Gastrocnemius medialis (tissue), 4 donors: ENCODE measurements at regions not wholly inside any gene's neighbourhood (a gene's known extent, or its start where the extent isn't known, plus 50 kb on each side); places are given as distances from the start of the nearest gene placed in this dataset.

ENCODE experiments used
- ATAC-seq, 2 donors: fragments of 150-250 bp; one replicate each; pipeline ENCODE4 v1.9.1; 2016
- DNase-seq, 2 donors: peaks; one replicate each; pipeline ENCODE4 v3.0.0-alpha.2; 2019
- H3K27ac ChIP-seq, 4 donors: fragments of 200-600 bp; sonication (generic); 1 replicate in 1 of 4; 2 replicates in 3 of 4; pipeline ENCODE4 v1.5.1; 2016 to 2018; ENCODE audit warnings: mild to moderate bottlenecking in 2 of 4, moderate library complexity in 1 of 4
- H3K27me3 ChIP-seq, 3 donors: fragments of 200-600 bp; sonication (generic) in 2 of 3; 1 replicate in 1 of 3; 2 replicates in 2 of 3; pipeline versions ENCODE4 v1.5.1 to v1.6.0; 2016 to 2019; ENCODE audit warnings: mild to moderate bottlenecking in 1 of 3, moderate library complexity in 1 of 3
- H3K36me3 ChIP-seq, 2 donors: fragments of 200-600 bp; sonication (generic) in 1 of 2; one replicate each; pipeline ENCODE4 v1.5.1; 2017 to 2018
- H3K4me1 ChIP-seq, 2 donors: fragments of 200-600 bp; sonication (generic) in 1 of 2; one replicate each; pipeline ENCODE4 v1.5.1; 2016 to 2017; ENCODE audit warnings: mild to moderate bottlenecking in 2 of 2
- H3K4me3 ChIP-seq, 4 donors: fragments of 200-600 bp; sonication (generic) in 3 of 4; 1 replicate in 1 of 4; 2 replicates in 3 of 4; pipeline ENCODE4 v1.5.1; 2016 to 2019; ENCODE audit warnings: mild to moderate bottlenecking in 2 of 4
- H3K9me3 ChIP-seq, 3 donors: fragments of 200-600 bp; sonication (generic) in 2 of 3; 1 replicate in 1 of 3; 2 replicates in 2 of 3; pipeline ENCODE4 v1.5.1; 2016 to 2019
- POLR2A ChIP-seq, 2 donors: fragments of 450-650 bp; IDR thresholded peaks; one replicate each; pipeline ENCODE4 v1.6.1; 2017; ENCODE audit warnings: antibody characterized with exemption in 2 of 2, mild to moderate bottlenecking in 2 of 2, moderate library complexity in 2 of 2
- in situ Hi-C, 4 donors: fragments of 200-750 bp; cut with MboI; loops; one replicate each; pipeline versions ENCODE4 v1.15.0 to v1.8.0; 2017; ENCODE audit warnings: low sequenced_read_pairs in 4 of 4
- intact Hi-C: fragments of 100-400 bp; cut with DNase I; formaldehyde crosslinking; loops from one replicate; pipeline ENCODE4 v1.15.1; 2023; ENCODE audit warnings: low total_unique reads
- TF ChIP-seq, protein P1 (sequence below), 5 experiments: fragments of 450-650 bp in 3 of 5; fragments of 200-600 bp in 2 of 5; sonication (generic) in 2 of 5; IDR thresholded peaks in 4 of 5; conservative IDR thresholded peaks in 1 of 5; 1 replicate in 4 of 5; 2 replicates in 1 of 5; pipeline ENCODE4 v1.5.1; 2016 to 2019; ENCODE audit warnings: antibody characterized with exemption in 5 of 5, mild to moderate bottlenecking in 3 of 5, moderate library complexity in 3 of 5

DNA sequence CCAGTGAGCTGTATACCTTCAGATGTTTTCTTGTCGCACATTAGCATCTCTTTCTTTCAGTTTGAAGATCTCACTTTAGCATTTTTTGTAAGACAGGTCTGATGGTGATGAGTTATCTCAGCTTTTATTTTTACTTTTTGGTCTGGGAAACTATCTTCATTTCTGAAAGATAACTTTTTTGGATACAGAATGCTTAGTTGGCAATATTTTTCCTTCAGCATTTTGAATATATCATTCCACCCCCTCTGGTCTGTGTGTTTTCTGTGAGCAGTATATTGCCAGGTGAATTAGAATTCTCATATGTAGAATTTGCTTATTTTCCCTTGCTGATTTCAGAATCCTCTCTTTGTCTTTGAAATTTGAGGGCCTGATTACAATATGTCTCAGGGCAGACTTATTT, 743.3 kb downstream of the PLOD2 start:
- intact Hi-C loops, result loop anchor here (2.0 kb wide), 1 partner anchor 45 kb away; no protein-coding TSS in a partner anchor
- ATAC-seq (no peak), DNase-seq (no peak)

GRCh38 chr3:145422556-145422955, 738.4 kb downstream of the PLOD2 start:
- DNase-seq, result no peak
- Histone ChIP-seq H3K27ac (no peak overlapping the region), H3K9me3 (no peaks in the 10 kb centered on the region), H3K27me3 (no peaks in the 10 kb centered on the region), H3K4me1 (no peaks in the 10 kb centered on the region), H3K36me3 (no peaks in the 10 kb centered on the region), H3K4me3 (no peak overlapping the region)
- in situ Hi-C loops (no loop called here), intact Hi-C loops (no loop called here)
- ATAC-seq, result no peak
- TF ChIP-seq, protein P1, sequence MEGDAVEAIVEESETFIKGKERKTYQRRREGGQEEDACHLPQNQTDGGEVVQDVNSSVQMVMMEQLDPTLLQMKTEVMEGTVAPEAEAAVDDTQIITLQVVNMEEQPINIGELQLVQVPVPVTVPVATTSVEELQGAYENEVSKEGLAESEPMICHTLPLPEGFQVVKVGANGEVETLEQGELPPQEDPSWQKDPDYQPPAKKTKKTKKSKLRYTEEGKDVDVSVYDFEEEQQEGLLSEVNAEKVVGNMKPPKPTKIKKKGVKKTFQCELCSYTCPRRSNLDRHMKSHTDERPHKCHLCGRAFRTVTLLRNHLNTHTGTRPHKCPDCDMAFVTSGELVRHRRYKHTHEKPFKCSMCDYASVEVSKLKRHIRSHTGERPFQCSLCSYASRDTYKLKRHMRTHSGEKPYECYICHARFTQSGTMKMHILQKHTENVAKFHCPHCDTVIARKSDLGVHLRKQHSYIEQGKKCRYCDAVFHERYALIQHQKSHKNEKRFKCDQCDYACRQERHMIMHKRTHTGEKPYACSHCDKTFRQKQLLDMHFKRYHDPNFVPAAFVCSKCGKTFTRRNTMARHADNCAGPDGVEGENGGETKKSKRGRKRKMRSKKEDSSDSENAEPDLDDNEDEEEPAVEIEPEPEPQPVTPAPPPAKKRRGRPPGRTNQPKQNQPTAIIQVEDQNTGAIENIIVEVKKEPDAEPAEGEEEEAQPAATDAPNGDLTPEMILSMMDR (IDR thresholded peaks at IDR 0.05 in 4 of 5, conservative IDR thresholded peaks at IDR 0.05 in 1 of 5), result no peak
- TF ChIP-seq POLR2A (IDR thresholded peaks at IDR 0.05), result no peak

More for the DNA sequence above, 743.3 kb downstream of the PLOD2 start:
- H3K9me3 ChIP-seq, result peaks cover 0 to 4% (median 3%) of the 10 kb centered on the region in 3 donors
- H3K4me1 ChIP-seq, result no peaks in the 10 kb centered on the region
- H3K27me3 ChIP-seq, result no peaks in the 10 kb centered on the region
- TF ChIP-seq POLR2A (IDR thresholded peaks at IDR 0.05), result no peak
- TF ChIP-seq, protein P1 (IDR thresholded peaks at IDR 0.05 in 4 of 5, conservative IDR thresholded peaks at IDR 0.05 in 1 of 5), result no peak
- in situ Hi-C loops, result no loop called here
- no peaks in the 10 kb centered on the region for H3K36me3 ChIP-seq
- no peak overlapping the region for H3K27ac ChIP-seq
- no peak overlapping the region for H3K4me3 ChIP-seq

GRCh38 chr3:145427355-145427754, 733.6 kb downstream of the PLOD2 start:
- intact Hi-C loops, result no loop called here
- in situ Hi-C loops, result no loop called here
- H3K36me3 ChIP-seq, result no peaks in the 10 kb centered on the region

DNA sequence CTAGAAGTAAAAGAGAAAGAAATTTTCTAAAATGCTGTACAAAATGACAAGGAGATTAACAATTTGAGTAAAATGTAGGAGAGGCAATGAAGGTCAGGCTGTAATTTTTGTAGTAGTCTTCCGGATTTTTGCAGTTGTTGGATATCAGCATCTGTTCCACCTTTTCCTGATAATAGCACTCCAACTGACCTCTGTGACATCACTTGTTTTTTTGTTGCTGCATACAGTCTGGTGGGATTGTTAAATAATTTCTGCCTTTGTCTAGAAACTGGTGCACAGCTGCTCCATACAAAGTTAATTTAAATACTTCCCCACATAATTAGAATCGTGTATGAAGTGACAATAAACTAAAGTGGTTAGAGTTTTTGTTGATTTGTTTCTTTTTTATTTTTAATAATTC, 731.4 kb downstream of the PLOD2 start:
- H3K27ac ChIP-seq, result no peak overlapping the region
- DNase-seq (no peak), ATAC-seq (no peak)
- no peaks in the 10 kb centered on the region for H3K27me3 ChIP-seq
- no peaks in the 10 kb centered on the region for H3K36me3 ChIP-seq
- intact Hi-C loops, result no loop called here
- in situ Hi-C loops, result no loop called here
- no peaks in the 10 kb centered on the region for H3K9me3 ChIP-seq
- H3K4me1 ChIP-seq, result no peaks in the 10 kb centered on the region
- H3K4me3 ChIP-seq, result no peak overlapping the region
- no peak for TF ChIP-seq POLR2A (IDR thresholded peaks at IDR 0.05)
- TF ChIP-seq, protein P1 (IDR thresholded peaks at IDR 0.05 in 4 of 5, conservative IDR thresholded peaks at IDR 0.05 in 1 of 5), result no peak

More at GRCh38 chr3:145427355-145427754, 733.6 kb downstream of the PLOD2 start:
- no peak for ATAC-seq
- H3K27ac ChIP-seq, result no peak overlapping the region
- no peaks in the 10 kb centered on the region for H3K9me3 ChIP-seq
- H3K4me3 ChIP-seq, result no peak overlapping the region
- TF ChIP-seq POLR2A (IDR thresholded peaks at IDR 0.05), result no peak
- TF ChIP-seq, protein P1 (IDR thresholded peaks at IDR 0.05 in 4 of 5, conservative IDR thresholded peaks at IDR 0.05 in 1 of 5), result no peak
- no peaks in the 10 kb centered on the region for H3K4me1 ChIP-seq
- H3K27me3 ChIP-seq, result no peaks in the 10 kb centered on the region
- DNase-seq, result no peak

GRCh38 chr3:145448436-145448835, 712.5 kb downstream of the PLOD2 start:
- no peak for ATAC-seq
- TF ChIP-seq, protein P1 (IDR thresholded peaks at IDR 0.05 in 4 of 5, conservative IDR thresholded peaks at IDR 0.05 in 1 of 5), result no peak
- TF ChIP-seq POLR2A (IDR thresholded peaks at IDR 0.05), result no peak
- H3K27ac ChIP-seq, result no peak overlapping the region
- H3K27me3 ChIP-seq, result no peaks in the 10 kb centered on the region
- H3K36me3 ChIP-seq, result no peaks in the 10 kb centered on the region
- no peak for DNase-seq
- H3K4me1 ChIP-seq, result no peaks in the 10 kb centered on the region
- no peaks in the 10 kb centered on the region for H3K9me3 ChIP-seq
- intact Hi-C loops, result no loop called here
- in situ Hi-C loops, result no loop called here
- H3K4me3 ChIP-seq, result no peak overlapping the region
